ENCODE measurements at regions not wholly inside any gene's neighbourhood (a gene's known extent, or its start where the extent isn't known, plus 50 kb on each side); places are given as distances from the start of the nearest gene placed in this dataset.

- Histone ChIP-seq H3K9me3 (no peaks in the 10 kb centered on the region), H3K4me3 (no peak overlapping the region), H3K27me3 (no peaks in the 10 kb centered on the region), H3K27ac (no peak overlapping the region), H3K36me3 (no peaks in the 10 kb centered on the region), H3K4me1 (no peaks in the 10 kb centered on the region)
- intact Hi-C loops (cut with DNase I), result no loop called here
- DNase-seq (ENCODE audit: extremely low spot score in 2 of 2), result no peak
- TF ChIP-seq POLR2A (IDR thresholded peaks at IDR 0.05), result no peak
- no peak for TF ChIP-seq CTCF (IDR thresholded peaks at IDR 0.05)
- no peak for TF ChIP-seq POLR2AphosphoS5 (IDR thresholded peaks at IDR 0.05; ENCODE audit: insufficient read depth in 1 of 2, low read depth in 1 of 2)
Measured at GRCh38 chr7:142698429-142698828, 50.8 kb upstream of the PRSS1 start.

DNA sequence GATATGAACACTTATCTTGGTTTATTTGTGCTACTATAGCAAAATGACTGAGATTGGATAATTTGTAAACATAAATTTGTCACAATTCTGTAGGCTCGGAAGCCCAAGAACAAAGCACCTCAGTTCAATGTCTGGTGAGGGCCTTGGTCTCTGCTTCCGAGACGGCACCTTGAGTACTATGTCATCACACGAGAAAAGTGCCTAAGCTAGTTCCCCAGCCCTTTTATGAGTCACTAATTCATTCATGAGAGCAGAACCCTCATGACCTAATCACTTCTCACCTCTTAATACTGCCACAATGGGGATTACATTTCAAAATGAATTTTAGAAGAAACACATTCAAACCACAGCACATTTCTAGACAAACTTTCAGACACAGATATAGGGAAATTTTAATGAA, 52.0 kb upstream of the PRSS1 start:
- intact Hi-C loops (cut with DNase I), result no loop called here
- Histone ChIP-seq H3K4me1 (no peaks in the 10 kb centered on the region), H3K36me3 (no peaks in the 10 kb centered on the region), H3K27ac (no peak overlapping the region), H3K9me3 (no peaks in the 10 kb centered on the region), H3K27me3 (no peaks in the 10 kb centered on the region), H3K4me3 (no peak overlapping the region)
- TF ChIP-seq POLR2AphosphoS5 (IDR thresholded peaks at IDR 0.05; ENCODE audit: insufficient read depth in 1 of 2, low read depth in 1 of 2) (no peak), POLR2A (IDR thresholded peaks at IDR 0.05) (no peak), CTCF (IDR thresholded peaks at IDR 0.05) (no peak)
- DNase-seq (ENCODE audit: extremely low spot score in 2 of 2), result no peak

GRCh38 chr7:142696456-142697179, 52.7 kb upstream of the PRSS1 start:
- Histone ChIP-seq H3K9me3 (no peaks in the 10 kb centered on the region), H3K4me1 (no peaks in the 10 kb centered on the region), H3K27ac (no peak overlapping the region), H3K36me3 (no peaks in the 10 kb centered on the region), H3K4me3 (no peak overlapping the region), H3K27me3 (no peaks in the 10 kb centered on the region)
- DNase-seq (ENCODE audit: extremely low spot score in 2 of 2), result no peak
- TF ChIP-seq POLR2A (IDR thresholded peaks at IDR 0.05) (no peak), POLR2AphosphoS5 (IDR thresholded peaks at IDR 0.05; ENCODE audit: insufficient read depth in 1 of 2, low read depth in 1 of 2) (no peak), CTCF (IDR thresholded peaks at IDR 0.05) (no peak)
- intact Hi-C loops (cut with DNase I), result no loop called here

GRCh38 chr7:142693911-142694310, 55.4 kb upstream of the PRSS1 start:
- no peaks in the 10 kb centered on the region for H3K36me3 ChIP-seq
- TF ChIP-seq POLR2A (IDR thresholded peaks at IDR 0.05) (no peak), POLR2AphosphoS5 (IDR thresholded peaks at IDR 0.05; ENCODE audit: insufficient read depth in 1 of 2, low read depth in 1 of 2) (no peak), CTCF (IDR thresholded peaks at IDR 0.05) (no peak)
- H3K4me1 ChIP-seq, result no peaks in the 10 kb centered on the region
- H3K27me3 ChIP-seq, result no peaks in the 10 kb centered on the region
- no peak overlapping the region for H3K27ac ChIP-seq
- no peak overlapping the region for H3K4me3 ChIP-seq
- no peaks in the 10 kb centered on the region for H3K9me3 ChIP-seq
- DNase-seq (ENCODE audit: extremely low spot score in 2 of 2), result no peak
- intact Hi-C loops (cut with DNase I), result no loop called here

DNA sequence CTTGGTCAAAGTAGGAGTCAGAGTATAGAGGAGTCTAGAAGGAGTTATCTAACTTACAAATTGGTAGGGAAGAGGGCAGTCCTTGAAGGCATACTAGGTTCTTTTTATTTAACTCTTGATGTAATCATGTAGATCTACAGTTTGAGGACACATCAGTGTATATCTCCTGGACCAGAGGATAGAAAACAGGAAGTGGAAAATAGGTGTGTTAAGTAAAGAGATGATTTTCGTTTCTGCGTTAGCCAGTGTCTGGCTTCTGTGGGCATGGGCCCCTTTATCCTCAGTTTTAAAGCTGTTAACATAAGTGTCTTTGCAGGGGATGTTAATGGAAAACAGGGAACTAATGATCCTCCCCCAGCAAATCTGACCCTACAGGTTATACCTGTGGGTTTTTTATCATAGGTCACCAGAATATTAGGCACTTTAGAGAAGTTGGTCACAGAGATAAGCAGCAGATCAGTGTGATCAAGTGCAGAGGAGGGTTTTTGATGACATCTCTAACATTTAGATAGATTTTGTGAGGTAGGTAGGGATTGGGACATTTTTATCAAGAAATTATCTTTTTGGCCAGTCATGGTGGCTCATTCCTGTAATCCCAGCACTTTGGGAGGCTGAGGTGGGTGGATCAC, 58.6 kb upstream of the PRSS1 start:
- Histone ChIP-seq H3K36me3 (no peaks in the 10 kb centered on the region), H3K27ac (no peak overlapping the region), H3K27me3 (no peaks in the 10 kb centered on the region), H3K4me3 (no peak overlapping the region), H3K9me3 (no peaks in the 10 kb centered on the region), H3K4me1 (no peaks in the 10 kb centered on the region)
- intact Hi-C loops (cut with DNase I), result no loop called here
- TF ChIP-seq CTCF (IDR thresholded peaks at IDR 0.05), result no peak
- TF ChIP-seq POLR2A (IDR thresholded peaks at IDR 0.05), result no peak
- TF ChIP-seq POLR2AphosphoS5 (IDR thresholded peaks at IDR 0.05; ENCODE audit: insufficient read depth in 1 of 2, low read depth in 1 of 2), result no peak
- no peak for DNase-seq (ENCODE audit: extremely low spot score in 2 of 2)

Measured in vagina (tissue), 2 donors.